ENCODE measurements at regions not wholly inside any gene's neighbourhood (a gene's known extent, or its start where the extent isn't known, plus 50 kb on each side); places are given as distances from the start of the nearest gene placed in this dataset.

GRCh38 chr19:31974290-31974689 lies 371.1 kb upstream of the ZNF507 start:
- Histone ChIP-seq H3K9me3 (ENCODE audit: control insufficient read depth in 4 of 4, low read length in 3 of 4) (no peaks in the 10 kb centered on the region), H3K27me3 (ENCODE audit: control insufficient read depth in 4 of 4, insufficient read depth in 4 of 4, low read length in 3 of 4) (peaks cover 0 to 3% (median 0%) of the 10 kb centered on the region in 4 donors), H3K4me1 (ENCODE audit: control insufficient read depth in 4 of 4, insufficient read depth in 4 of 4, low read length in 3 of 4) (no peaks in the 10 kb centered on the region), H3K9ac (ENCODE audit: low read depth in 1 of 2, low read length in 2 of 2) (no peak overlapping the region), H3K27ac (ENCODE audit: low read depth in 1 of 2, low read length in 2 of 2) (no peak overlapping the region), H3K4me3 (ENCODE audit: low read depth in 1 of 3, low read length in 3 of 3) (no peak overlapping the region), H3K36me3 (ENCODE audit: control insufficient read depth in 4 of 4, insufficient read depth in 3 of 4, low read depth in 1 of 4, low read length in 3 of 4) (no peaks in the 10 kb centered on the region)
- DNase-seq (ENCODE audit: low spot score), result no peak
- WGBS, result 85% methylated on average over 4 of the region's 4 CpGs
- TF ChIP-seq HNF4G (IDR thresholded peaks at IDR 0.05) (no peak), EGR1 (IDR thresholded peaks at IDR 0.05; ENCODE audit: low read depth in 2 of 2) (no peak), RXRA (IDR thresholded peaks at IDR 0.05) (no peak), GABPA (IDR thresholded peaks at IDR 0.05 in 1 of 2, conservative IDR thresholded peaks at IDR 0.05 in 1 of 2) (no peak), HNF4A (conservative IDR thresholded peaks at IDR 0.05) (no peak), RAD21 (IDR thresholded peaks at IDR 0.05) (no peak), TAF1 (conservative IDR thresholded peaks at IDR 0.05) (no peak), FOXA1 (IDR thresholded peaks at IDR 0.05) (no peak), NR2F2 (IDR thresholded peaks at IDR 0.05) (no peak), FOXA2 (IDR thresholded peaks at IDR 0.05) (no peak), YY1 (IDR thresholded peaks at IDR 0.05) (no peak)
- TF ChIP-seq, protein P1, sequence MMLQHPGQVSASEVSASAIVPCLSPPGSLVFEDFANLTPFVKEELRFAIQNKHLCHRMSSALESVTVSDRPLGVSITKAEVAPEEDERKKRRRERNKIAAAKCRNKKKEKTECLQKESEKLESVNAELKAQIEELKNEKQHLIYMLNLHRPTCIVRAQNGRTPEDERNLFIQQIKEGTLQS (IDR thresholded peaks at IDR 0.05), result no peak
- TF ChIP-seq, protein P2, sequence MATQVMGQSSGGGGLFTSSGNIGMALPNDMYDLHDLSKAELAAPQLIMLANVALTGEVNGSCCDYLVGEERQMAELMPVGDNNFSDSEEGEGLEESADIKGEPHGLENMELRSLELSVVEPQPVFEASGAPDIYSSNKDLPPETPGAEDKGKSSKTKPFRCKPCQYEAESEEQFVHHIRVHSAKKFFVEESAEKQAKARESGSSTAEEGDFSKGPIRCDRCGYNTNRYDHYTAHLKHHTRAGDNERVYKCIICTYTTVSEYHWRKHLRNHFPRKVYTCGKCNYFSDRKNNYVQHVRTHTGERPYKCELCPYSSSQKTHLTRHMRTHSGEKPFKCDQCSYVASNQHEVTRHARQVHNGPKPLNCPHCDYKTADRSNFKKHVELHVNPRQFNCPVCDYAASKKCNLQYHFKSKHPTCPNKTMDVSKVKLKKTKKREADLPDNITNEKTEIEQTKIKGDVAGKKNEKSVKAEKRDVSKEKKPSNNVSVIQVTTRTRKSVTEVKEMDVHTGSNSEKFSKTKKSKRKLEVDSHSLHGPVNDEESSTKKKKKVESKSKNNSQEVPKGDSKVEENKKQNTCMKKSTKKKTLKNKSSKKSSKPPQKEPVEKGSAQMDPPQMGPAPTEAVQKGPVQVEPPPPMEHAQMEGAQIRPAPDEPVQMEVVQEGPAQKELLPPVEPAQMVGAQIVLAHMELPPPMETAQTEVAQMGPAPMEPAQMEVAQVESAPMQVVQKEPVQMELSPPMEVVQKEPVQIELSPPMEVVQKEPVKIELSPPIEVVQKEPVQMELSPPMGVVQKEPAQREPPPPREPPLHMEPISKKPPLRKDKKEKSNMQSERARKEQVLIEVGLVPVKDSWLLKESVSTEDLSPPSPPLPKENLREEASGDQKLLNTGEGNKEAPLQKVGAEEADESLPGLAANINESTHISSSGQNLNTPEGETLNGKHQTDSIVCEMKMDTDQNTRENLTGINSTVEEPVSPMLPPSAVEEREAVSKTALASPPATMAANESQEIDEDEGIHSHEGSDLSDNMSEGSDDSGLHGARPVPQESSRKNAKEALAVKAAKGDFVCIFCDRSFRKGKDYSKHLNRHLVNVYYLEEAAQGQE (IDR thresholded peaks at IDR 0.05), result no peak
- TF ChIP-seq, protein P3, sequence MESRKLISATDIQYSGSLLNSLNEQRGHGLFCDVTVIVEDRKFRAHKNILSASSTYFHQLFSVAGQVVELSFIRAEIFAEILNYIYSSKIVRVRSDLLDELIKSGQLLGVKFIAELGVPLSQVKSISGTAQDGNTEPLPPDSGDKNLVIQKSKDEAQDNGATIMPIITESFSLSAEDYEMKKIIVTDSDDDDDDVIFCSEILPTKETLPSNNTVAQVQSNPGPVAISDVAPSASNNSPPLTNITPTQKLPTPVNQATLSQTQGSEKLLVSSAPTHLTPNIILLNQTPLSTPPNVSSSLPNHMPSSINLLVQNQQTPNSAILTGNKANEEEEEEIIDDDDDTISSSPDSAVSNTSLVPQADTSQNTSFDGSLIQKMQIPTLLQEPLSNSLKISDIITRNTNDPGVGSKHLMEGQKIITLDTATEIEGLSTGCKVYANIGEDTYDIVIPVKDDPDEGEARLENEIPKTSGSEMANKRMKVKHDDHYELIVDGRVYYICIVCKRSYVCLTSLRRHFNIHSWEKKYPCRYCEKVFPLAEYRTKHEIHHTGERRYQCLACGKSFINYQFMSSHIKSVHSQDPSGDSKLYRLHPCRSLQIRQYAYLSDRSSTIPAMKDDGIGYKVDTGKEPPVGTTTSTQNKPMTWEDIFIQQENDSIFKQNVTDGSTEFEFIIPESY (IDR thresholded peaks at IDR 0.05), result no peak
- TF ChIP-seq, protein P4, sequence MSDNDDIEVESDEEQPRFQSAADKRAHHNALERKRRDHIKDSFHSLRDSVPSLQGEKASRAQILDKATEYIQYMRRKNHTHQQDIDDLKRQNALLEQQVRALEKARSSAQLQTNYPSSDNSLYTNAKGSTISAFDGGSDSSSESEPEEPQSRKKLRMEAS (IDR thresholded peaks at IDR 0.05), result no peak

DNA sequence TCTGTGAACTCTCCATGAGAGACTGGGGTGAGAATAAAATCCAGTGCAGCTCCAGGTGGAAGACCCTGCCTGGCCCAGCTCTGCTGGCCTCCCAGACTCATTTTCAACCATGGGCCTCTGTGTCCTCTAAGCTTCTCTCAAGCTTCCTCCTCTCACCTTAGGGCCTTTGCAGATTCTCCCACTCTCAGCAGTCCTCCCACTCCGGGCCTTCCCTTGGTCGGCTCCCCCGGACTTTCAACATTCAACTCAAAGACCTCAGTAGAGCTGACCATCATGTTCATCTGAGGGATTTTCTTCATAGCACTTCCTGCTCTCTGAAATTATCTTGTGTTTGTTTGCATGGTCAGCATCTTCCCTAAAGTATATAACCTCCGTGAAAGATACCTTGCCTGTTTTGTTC lies 370.5 kb upstream of the ZNF507 start:
- Histone ChIP-seq H3K4me3 (ENCODE audit: low read depth in 1 of 3, low read length in 3 of 3) (no peak overlapping the region), H3K9ac (ENCODE audit: low read depth in 1 of 2, low read length in 2 of 2) (no peak overlapping the region), H3K9me3 (ENCODE audit: control insufficient read depth in 4 of 4, low read length in 3 of 4) (no peaks in the 10 kb centered on the region), H3K4me1 (ENCODE audit: control insufficient read depth in 4 of 4, insufficient read depth in 4 of 4, low read length in 3 of 4) (no peaks in the 10 kb centered on the region), H3K27me3 (ENCODE audit: control insufficient read depth in 4 of 4, insufficient read depth in 4 of 4, low read length in 3 of 4) (peaks cover 0 to 3% (median 0%) of the 10 kb centered on the region in 4 donors), H3K27ac (ENCODE audit: low read depth in 1 of 2, low read length in 2 of 2) (no peak overlapping the region), H3K36me3 (ENCODE audit: control insufficient read depth in 4 of 4, insufficient read depth in 3 of 4, low read depth in 1 of 4, low read length in 3 of 4) (no peaks in the 10 kb centered on the region)
- WGBS, result 91% methylated on average over 4 of the region's 4 CpGs
- TF ChIP-seq RAD21 (IDR thresholded peaks at IDR 0.05), result no peak
- no peak for DNase-seq (ENCODE audit: low spot score)
